ENCODE measurements at regions not wholly inside any gene's neighbourhood (a gene's known extent, or its start where the extent isn't known, plus 50 kb on each side); places are given as distances from the start of the nearest gene placed in this dataset.

- Histone ChIP-seq H3K4me3 (no peak overlapping the region), H3K9me3 (no peaks in the 10 kb centered on the region), H3K36me3 (no peaks in the 10 kb centered on the region), H3K27ac (no peak overlapping the region), H3K4me1 (no peaks in the 10 kb centered on the region), H3K27me3 (no peaks in the 10 kb centered on the region)
- no peak for DNase-seq
- 92 to 94% methylated on average over 14 of the region's 14 CpGs for WGBS, 2 donors
- intact Hi-C loops (cut with DNase I) = no loop called here
- TF ChIP-seq POLR2A (IDR thresholded peaks at IDR 0.05) (no peak), CTCF (IDR thresholded peaks at IDR 0.05) (no peak), POLR2AphosphoS5 (IDR thresholded peaks at IDR 0.05) (no peak), EP300 (IDR thresholded peaks at IDR 0.05) (no peak)
These were observed 138.1 kb upstream of the RPS6KA2 start for GRCh38 chr6:166765234-166765541.

GRCh38 chr6:166764473-166765233, 137.6 kb upstream of the RPS6KA2 start:
- no peaks in the 10 kb centered on the region for H3K4me1 ChIP-seq
- 93 to 94% methylated on average over 24 of the region's 24 CpGs for WGBS, 2 donors
- H3K36me3 ChIP-seq = no peaks in the 10 kb centered on the region
- no peaks in the 10 kb centered on the region for H3K27me3 ChIP-seq
- DNase-seq = no peak
- no peaks in the 10 kb centered on the region for H3K9me3 ChIP-seq
- H3K27ac ChIP-seq = no peak overlapping the region
- no peak overlapping the region for H3K4me3 ChIP-seq
- TF ChIP-seq POLR2AphosphoS5 (IDR thresholded peaks at IDR 0.05) = no peak
- TF ChIP-seq POLR2A (IDR thresholded peaks at IDR 0.05) = no peak
- no peak for TF ChIP-seq CTCF (IDR thresholded peaks at IDR 0.05)
- no peak for TF ChIP-seq EP300 (IDR thresholded peaks at IDR 0.05)
- intact Hi-C loops (cut with DNase I) = no loop called here

DNA sequence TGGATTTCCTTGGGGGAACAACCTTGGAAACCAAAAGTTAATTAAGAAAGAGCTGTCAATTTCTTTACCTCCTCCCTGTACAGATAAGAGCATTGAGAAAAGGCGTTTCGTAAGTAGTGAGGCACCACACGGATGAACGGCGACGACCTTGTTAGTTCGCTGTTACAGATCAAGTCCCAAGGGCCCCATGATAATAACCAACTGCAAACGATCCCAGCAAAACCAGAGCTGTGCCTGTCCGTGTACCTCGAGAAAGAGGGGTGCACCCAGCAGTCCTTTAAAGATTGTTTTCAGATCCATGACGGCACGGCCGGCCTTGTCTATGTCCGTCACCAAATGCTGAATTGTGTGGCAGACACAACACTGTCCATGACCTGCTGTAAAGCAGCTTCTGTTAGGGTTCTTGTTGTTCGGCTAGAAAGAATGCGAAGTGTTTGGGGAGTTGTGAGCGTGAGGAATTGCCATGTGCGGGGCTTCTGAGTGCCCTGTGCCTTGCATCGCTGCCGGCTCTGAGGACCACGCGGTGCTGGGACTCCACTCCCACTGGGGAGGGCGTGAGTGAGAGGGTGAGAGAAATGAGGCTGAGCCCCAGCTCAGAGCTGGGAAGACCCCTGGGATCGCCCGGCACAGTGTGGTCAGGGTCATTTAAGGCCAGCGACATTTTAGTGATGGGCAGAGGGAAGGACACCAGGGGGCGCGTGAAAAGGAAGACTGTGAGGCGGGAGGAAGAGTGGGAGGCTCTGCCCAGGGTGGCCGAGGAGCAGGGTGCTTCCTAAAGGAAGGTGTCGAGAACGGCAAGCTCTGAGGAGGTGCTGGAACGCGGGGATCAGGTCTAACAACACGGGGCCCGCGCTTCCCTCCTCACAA, 136.8 kb upstream of the RPS6KA2 start:
- Histone ChIP-seq H3K9me3 (no peaks in the 10 kb centered on the region), H3K4me1 (no peaks in the 10 kb centered on the region), H3K27me3 (no peaks in the 10 kb centered on the region), H3K4me3 (no peak overlapping the region), H3K36me3 (no peaks in the 10 kb centered on the region), H3K27ac (no peak overlapping the region)
- TF ChIP-seq POLR2AphosphoS5 (IDR thresholded peaks at IDR 0.05) (no peak), CTCF (IDR thresholded peaks at IDR 0.05) (no peak), POLR2A (IDR thresholded peaks at IDR 0.05) (no peak), EP300 (IDR thresholded peaks at IDR 0.05) (no peak)
- intact Hi-C loops (cut with DNase I) = no loop called here
- DNase-seq = no peak
- 89 to 92% methylated on average over 37 of the region's 37 CpGs for WGBS, 2 donors

GRCh38 chr6:166761801-166762200, 134.8 kb upstream of the RPS6KA2 start:
- H3K9me3 ChIP-seq = no peaks in the 10 kb centered on the region
- WGBS, 2 donors = 80 to 88% methylated on average over 9 of the region's 9 CpGs

More at GRCh38 chr6:166761801-166762200, 134.8 kb upstream of the RPS6KA2 start:
- TF ChIP-seq POLR2A (IDR thresholded peaks at IDR 0.05) (no peak), POLR2AphosphoS5 (IDR thresholded peaks at IDR 0.05) (no peak), CTCF (IDR thresholded peaks at IDR 0.05) (no peak), EP300 (IDR thresholded peaks at IDR 0.05) (no peak)
- DNase-seq = no peak
- Histone ChIP-seq H3K27ac (no peak overlapping the region), H3K36me3 (no peaks in the 10 kb centered on the region), H3K4me3 (no peak overlapping the region), H3K4me1 (peaks cover 0 to 15% (median 4%) of the 10 kb centered on the region in 4 donors), H3K27me3 (no peaks in the 10 kb centered on the region)
- intact Hi-C loops (cut with DNase I) = no loop called here
